Liver (tissue), 8 donors: ENCODE measurements at regions not wholly inside any gene's neighbourhood (a gene's known extent, or its start where the extent isn't known, plus 50 kb on each side); places are given as distances from the start of the nearest gene placed in this dataset.

Experiments
- DNase-seq: peaks from one replicate; pipeline ENCODE4 v3.0.0-alpha.2; 2017; ENCODE audit warnings: low spot score
- H3K27ac ChIP-seq, 2 donors: one replicate each; pipeline ENCODE4 v1.7.0; 2013; ENCODE audit warnings: inconsistent platforms in 2 of 2, low read length in 2 of 2, control low read depth in 1 of 2, low read depth in 1 of 2, mild to moderate bottlenecking in 1 of 2
- H3K27me3 ChIP-seq, 4 donors: one replicate each; pipeline versions ENCODE4 v1.6.1 to v1.7.0; 2013; ENCODE audit warnings: low read length in 3 of 4, inconsistent platforms in 1 of 4, mild to moderate bottlenecking in 1 of 4, moderate library complexity in 1 of 4; ENCODE audit not compliant: control insufficient read depth in 4 of 4, insufficient read depth in 4 of 4
- H3K36me3 ChIP-seq, 4 donors: one replicate each; pipeline versions ENCODE4 v1.6.1 to v1.7.0; 2013; ENCODE audit warnings: low read length in 3 of 4, mild to moderate bottlenecking in 3 of 4, low read depth in 1 of 4, moderate library complexity in 1 of 4; ENCODE audit not compliant: control insufficient read depth in 4 of 4, insufficient read depth in 3 of 4
- H3K4me1 ChIP-seq, 4 donors: one replicate each; pipeline versions ENCODE4 v1.6.1 to v1.7.0; 2013; ENCODE audit warnings: low read length in 3 of 4, mild to moderate bottlenecking in 3 of 4, moderate library complexity in 1 of 4; ENCODE audit not compliant: control insufficient read depth in 4 of 4, insufficient read depth in 4 of 4
- H3K4me3 ChIP-seq, 3 donors: one replicate each; pipeline versions ENCODE4 v1.6.1 to v1.7.0; 2013; ENCODE audit warnings: low read length in 3 of 3, control low read depth in 1 of 3, low read depth in 1 of 3, mild to moderate bottlenecking in 1 of 3
- H3K9ac ChIP-seq, 2 donors: one replicate each; pipeline ENCODE4 v1.7.0; 2013; ENCODE audit warnings: low read length in 2 of 2, mild to moderate bottlenecking in 2 of 2, moderate library complexity in 2 of 2, control low read depth in 1 of 2, low read depth in 1 of 2
- H3K9me3 ChIP-seq, 4 donors: one replicate each; pipeline versions ENCODE4 v1.6.1 to v1.7.0; 2013; ENCODE audit warnings: low read length in 3 of 4; ENCODE audit not compliant: control insufficient read depth in 4 of 4
- ATF3 ChIP-seq: IDR thresholded peaks from 2 replicates; pipeline ENCODE4 v1.6.1; 2016; ENCODE audit warnings: antibody characterized with exemption
- CTCF ChIP-seq: fragments of 150-350 bp; IDR thresholded peaks from 2 replicates; pipeline ENCODE4 v1.5.1; 2017; ENCODE audit warnings: improper control_type of control experiment, low read depth, low read length; ENCODE audit not compliant: missing input control
- EGR1 ChIP-seq, 2 donors: IDR thresholded peaks; 2 replicates each; pipeline ENCODE4 v1.6.1; 2016 to 2018; ENCODE audit warnings: antibody characterized with exemption in 2 of 2, low read depth in 2 of 2
- FOXA1 ChIP-seq: IDR thresholded peaks from 2 replicates; pipeline ENCODE4 v1.6.1; 2016; ENCODE audit warnings: antibody characterized with exemption
- FOXA2 ChIP-seq: IDR thresholded peaks from 2 replicates; pipeline ENCODE4 v1.6.1; 2016; ENCODE audit warnings: antibody characterized with exemption
- GABPA ChIP-seq, 2 donors: IDR thresholded peaks in 1 of 2; conservative IDR thresholded peaks in 1 of 2; 2 replicates each; pipeline ENCODE4 v1.6.1; 2016; ENCODE audit warnings: antibody characterized with exemption in 2 of 2, mild to moderate bottlenecking in 1 of 2, moderate library complexity in 1 of 2
- HNF4A ChIP-seq, 2 donors: conservative IDR thresholded peaks; 2 replicates each; pipeline ENCODE4 v1.6.1; 2016; ENCODE audit warnings: antibody characterized with exemption in 2 of 2, mild to moderate bottlenecking in 2 of 2
- HNF4G ChIP-seq: IDR thresholded peaks from 2 replicates; pipeline ENCODE4 v1.6.1; 2016; ENCODE audit warnings: antibody characterized with exemption
- JUND ChIP-seq, 2 donors: IDR thresholded peaks; 2 replicates each; pipeline ENCODE4 v1.6.1; 2016; ENCODE audit warnings: antibody characterized with exemption in 2 of 2
- NR2F2 ChIP-seq: IDR thresholded peaks from 2 replicates; pipeline ENCODE4 v1.6.1; 2016; ENCODE audit warnings: antibody characterized with exemption
- RAD21 ChIP-seq, 2 donors: IDR thresholded peaks; 2 replicates each; pipeline ENCODE4 v1.6.1; 2016; ENCODE audit warnings: antibody characterized with exemption in 2 of 2, mild to moderate bottlenecking in 2 of 2
- REST ChIP-seq: IDR thresholded peaks from 2 replicates; pipeline ENCODE4 v1.6.1; 2016; ENCODE audit warnings: antibody characterized with exemption, mild to moderate bottlenecking
- SP1 ChIP-seq: IDR thresholded peaks from 2 replicates; pipeline ENCODE4 v1.6.1; 2018; ENCODE audit warnings: antibody characterized with exemption, mild to moderate bottlenecking
- TAF1 ChIP-seq: conservative IDR thresholded peaks from 2 replicates; pipeline ENCODE4 v1.6.1; 2016; ENCODE audit warnings: antibody characterized with exemption, mild to moderate bottlenecking
- YY1 ChIP-seq: IDR thresholded peaks from 2 replicates; pipeline ENCODE4 v1.6.1; 2016; ENCODE audit warnings: antibody characterized with exemption, mild to moderate bottlenecking
- ZBTB33 ChIP-seq: IDR thresholded peaks from 2 replicates; pipeline ENCODE4 v1.6.1; 2016; ENCODE audit warnings: antibody characterized with exemption
- WGBS: extraction: QIAGEN DNeasy Blood & Tissue Kit; methylation state at CpG from one replicate; pipeline ENCODE4 v1.1.7; 2013; 5-methylcytosine and 5-hydroxymethylcytosine counted together
- donor health status: healthy.
- donor health status: healthy.
- donor health status: healthy.
- donor health status: healthy.
- donor health status: healthy.

GRCh38 chr11:104649002-104649401, 249.3 kb downstream of the CASP12 start:
- no peak for DNase-seq
- WGBS = 17% methylated on average over 1 of the region's 1 CpG
- Histone ChIP-seq H3K4me1 (no peaks in the 10 kb centered on the region), H3K9ac (no peak overlapping the region), H3K9me3 (no peaks in the 10 kb centered on the region), H3K27ac (no peak overlapping the region), H3K36me3 (no peaks in the 10 kb centered on the region), H3K27me3 (peaks cover 0 to 4% (median 0%) of the 10 kb centered on the region in 4 donors), H3K4me3 (no peak overlapping the region)
- TF ChIP-seq FOXA1 = no peak
- TF ChIP-seq FOXA2 = no peak
- TF ChIP-seq ZBTB33 = no peak
- TF ChIP-seq EGR1 (IDR thresholded peaks at IDR 0.05; ENCODE audit: low read depth in 2 of 2) = no peak
- TF ChIP-seq JUND (IDR thresholded peaks at IDR 0.05) = no peak
- no peak for TF ChIP-seq SP1
- no peak for TF ChIP-seq NR2F2
- no peak for TF ChIP-seq TAF1
- no peak for TF ChIP-seq RAD21 (IDR thresholded peaks at IDR 0.05)
- TF ChIP-seq HNF4A (conservative IDR thresholded peaks at IDR 0.05) = no peak

- Histone ChIP-seq H3K4me3 (no peak overlapping the region), H3K4me1 (no peaks in the 10 kb centered on the region), H3K27ac (no peak overlapping the region), H3K27me3 (peaks cover 0 to 4% (median 0%) of the 10 kb centered on the region in 4 donors), H3K9ac (no peak overlapping the region), H3K36me3 (no peaks in the 10 kb centered on the region), H3K9me3 (no peaks in the 10 kb centered on the region)
- no peak for DNase-seq
- TF ChIP-seq YY1 = no peak
- TF ChIP-seq SP1 = no peak
- WGBS = 58% methylated on average over 2 of the region's 2 CpGs
These were observed 252.7 kb downstream of the CASP12 start for GRCh38 chr11:104645261-104646222.

- no peak for DNase-seq
- WGBS = 52% methylated on average over 2 of the region's 2 CpGs
- Histone ChIP-seq H3K9me3 (no peaks in the 10 kb centered on the region), H3K4me1 (no peaks in the 10 kb centered on the region), H3K27me3 (no peaks in the 10 kb centered on the region), H3K4me3 (no peak overlapping the region), H3K27ac (no peak overlapping the region), H3K9ac (no peak overlapping the region), H3K36me3 (no peaks in the 10 kb centered on the region)
- TF ChIP-seq YY1 (no peak), SP1 (no peak), ATF3 (no peak), GABPA (IDR thresholded peaks at IDR 0.05 in 1 of 2, conservative IDR thresholded peaks at IDR 0.05 in 1 of 2) (no peak), HNF4G (no peak), RAD21 (IDR thresholded peaks at IDR 0.05) (no peak), FOXA2 (no peak), ZBTB33 (no peak), FOXA1 (no peak), EGR1 (IDR thresholded peaks at IDR 0.05; ENCODE audit: low read depth in 2 of 2) (no peak), CTCF (no peak), TAF1 (no peak), REST (no peak), JUND (IDR thresholded peaks at IDR 0.05) (no peak)
These were observed 260.5 kb downstream of the CASP12 start for GRCh38 chr11:104637662-104638170.
